ENCODE measurements at regions not wholly inside any gene's neighbourhood (a gene's known extent, or its start where the extent isn't known, plus 50 kb on each side); places are given as distances from the start of the nearest gene placed in this dataset.
"Not testable (repeated sequence)": the region's sequence is repeated elsewhere in the genome, so short reads cannot be mapped to it uniquely, and the experiment has no call there.

DNA sequence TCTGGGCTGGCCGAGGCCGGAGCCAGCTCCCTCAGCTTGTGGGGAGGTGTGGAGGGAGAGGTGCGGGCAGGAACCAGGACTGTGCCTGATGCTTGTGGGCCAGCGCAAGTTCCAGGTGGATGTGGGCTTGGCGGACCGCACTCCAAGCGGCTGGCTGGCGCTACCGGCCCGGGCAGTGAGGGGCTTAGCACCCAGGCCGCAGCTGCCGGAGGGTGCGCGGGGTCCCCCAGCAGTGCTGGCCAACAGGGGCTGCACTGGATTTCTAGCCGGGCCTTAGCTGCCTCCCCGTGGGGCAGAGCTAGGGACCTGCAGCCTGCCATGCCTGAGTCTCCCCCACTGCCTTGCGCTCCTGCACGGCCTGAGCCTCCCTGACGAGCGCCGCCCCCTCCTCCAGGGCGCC is 242.8 kb downstream of the CCSER2 start:
- DNase-seq (ENCODE audit: low spot score): no peak

DNA sequence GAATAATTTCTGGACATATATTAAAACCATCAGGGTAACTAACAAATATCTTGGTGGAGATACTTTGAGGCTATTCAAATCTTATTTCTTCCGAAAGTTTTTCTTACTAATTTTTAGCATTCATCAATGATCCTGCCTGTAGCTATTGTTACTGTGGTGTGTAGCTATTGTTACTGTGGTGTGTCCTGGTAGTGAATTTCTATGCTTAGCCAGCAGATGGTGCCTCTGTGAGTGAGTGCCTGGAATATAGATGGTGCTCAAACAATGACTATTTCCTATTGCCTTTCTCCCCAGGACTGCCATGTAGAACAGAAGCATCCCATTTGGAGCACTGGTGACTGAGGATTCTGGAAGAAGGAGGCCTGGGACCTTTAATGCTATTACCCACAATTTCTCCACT is 245.7 kb downstream of the CCSER2 start:
- DNase-seq (ENCODE audit: low spot score): no peak

DNA sequence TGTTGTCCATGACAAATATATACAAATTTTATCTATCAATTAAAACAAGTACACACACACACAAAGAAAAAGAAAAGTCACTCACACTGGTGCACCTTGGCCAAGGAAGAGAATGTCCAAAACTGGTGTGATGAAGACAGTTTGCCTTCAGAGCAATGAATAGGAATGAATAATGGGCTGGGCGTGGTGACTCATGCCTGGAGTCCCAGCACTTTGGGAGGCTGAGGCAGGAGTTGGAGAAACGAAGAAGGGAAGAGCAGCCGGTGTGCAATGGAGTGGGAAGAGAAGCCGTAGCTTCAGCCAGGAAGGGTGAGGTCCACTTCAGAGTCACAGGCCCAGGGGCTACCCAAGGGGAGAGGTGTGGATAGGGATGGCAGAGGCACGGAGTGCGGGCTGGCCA is 253.6 kb downstream of the CCSER2 start:
- no peak for DNase-seq (ENCODE audit: low spot score)

DNA sequence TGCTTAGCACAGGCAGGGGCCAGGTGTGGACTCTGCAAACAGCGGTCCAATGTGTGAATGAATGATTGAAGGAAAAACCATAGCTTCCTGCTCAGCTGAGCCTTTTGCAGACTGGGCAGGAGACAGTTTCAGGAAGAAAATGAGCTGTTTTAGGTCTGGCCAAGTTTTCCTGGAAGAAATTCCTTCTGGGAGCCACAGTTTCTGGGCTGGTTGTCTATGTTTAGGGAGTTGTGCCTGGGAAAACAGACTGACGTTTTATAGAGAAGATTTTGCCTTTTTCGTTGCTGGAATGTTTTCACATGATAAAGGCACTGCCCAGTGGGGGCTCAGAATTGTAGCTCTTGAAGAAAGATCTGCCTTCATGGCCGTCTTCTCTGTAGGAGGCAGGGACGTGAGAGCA is 255.1 kb downstream of the CCSER2 start:
- DNase-seq (ENCODE audit: low spot score): no peak

DNA sequence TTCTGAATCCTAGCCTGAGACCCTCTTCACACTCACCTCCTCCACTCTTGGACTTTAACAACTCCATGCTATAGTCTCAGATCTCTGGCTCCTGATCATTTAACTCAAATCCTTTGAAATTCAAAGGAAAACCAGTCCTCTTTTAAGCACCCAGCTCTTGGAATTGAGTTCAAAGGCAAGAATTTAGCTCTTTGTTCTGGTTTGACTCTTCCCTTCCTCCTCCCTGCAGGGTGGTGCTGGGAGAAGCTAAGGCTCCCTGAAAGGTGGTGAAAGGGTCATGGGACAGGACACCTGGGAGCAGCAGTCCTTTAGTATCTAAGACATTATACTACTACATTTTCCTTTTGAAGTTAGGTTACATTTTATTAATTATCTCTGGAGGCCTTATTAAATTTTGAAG is 259.4 kb downstream of the CCSER2 start:
- DNase-seq (ENCODE audit: low spot score): no peak

DNA sequence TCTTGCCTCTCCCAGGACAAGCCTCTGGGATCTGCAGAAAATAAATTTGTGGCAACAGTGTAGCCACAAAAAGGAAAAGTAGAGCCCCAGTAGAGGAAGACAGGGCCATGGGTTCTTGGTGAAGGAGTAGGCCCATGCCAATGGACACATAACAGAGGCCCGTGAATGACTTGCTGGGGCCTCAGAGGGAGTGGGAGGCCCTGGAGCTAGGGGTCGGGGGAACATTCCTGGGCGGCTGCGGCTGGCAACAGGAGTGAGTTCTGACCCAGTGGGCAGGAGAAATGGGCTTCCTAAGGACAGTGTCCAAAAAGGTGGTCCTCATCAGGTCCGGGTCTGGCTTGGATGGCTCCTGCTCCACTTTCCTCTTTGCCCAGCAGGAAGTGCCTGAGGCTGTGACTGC is 260.0 kb downstream of the CCSER2 start:
- DNase-seq (ENCODE audit: low spot score): no peak

DNA sequence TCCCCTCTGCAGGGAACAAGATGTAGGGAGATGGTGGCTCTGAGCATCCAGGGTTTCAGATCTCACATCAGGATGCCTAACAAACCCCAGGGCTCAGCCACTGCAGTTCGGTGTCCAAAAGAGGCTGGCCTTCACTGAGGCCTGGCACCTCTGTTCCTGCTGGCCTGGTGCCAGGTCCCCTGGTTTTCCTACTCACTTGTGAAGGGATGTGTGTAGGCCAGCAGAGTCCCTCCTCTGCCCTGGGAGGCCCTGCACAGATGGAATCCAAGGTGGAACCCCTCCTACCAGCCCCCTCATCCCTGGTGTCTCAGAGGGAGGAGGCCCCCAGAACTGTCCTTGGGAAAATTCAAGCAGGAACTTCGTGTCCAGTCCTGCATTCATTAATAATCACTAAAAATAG is 260.6 kb downstream of the CCSER2 start:
- no peak for DNase-seq (ENCODE audit: low spot score)

DNA sequence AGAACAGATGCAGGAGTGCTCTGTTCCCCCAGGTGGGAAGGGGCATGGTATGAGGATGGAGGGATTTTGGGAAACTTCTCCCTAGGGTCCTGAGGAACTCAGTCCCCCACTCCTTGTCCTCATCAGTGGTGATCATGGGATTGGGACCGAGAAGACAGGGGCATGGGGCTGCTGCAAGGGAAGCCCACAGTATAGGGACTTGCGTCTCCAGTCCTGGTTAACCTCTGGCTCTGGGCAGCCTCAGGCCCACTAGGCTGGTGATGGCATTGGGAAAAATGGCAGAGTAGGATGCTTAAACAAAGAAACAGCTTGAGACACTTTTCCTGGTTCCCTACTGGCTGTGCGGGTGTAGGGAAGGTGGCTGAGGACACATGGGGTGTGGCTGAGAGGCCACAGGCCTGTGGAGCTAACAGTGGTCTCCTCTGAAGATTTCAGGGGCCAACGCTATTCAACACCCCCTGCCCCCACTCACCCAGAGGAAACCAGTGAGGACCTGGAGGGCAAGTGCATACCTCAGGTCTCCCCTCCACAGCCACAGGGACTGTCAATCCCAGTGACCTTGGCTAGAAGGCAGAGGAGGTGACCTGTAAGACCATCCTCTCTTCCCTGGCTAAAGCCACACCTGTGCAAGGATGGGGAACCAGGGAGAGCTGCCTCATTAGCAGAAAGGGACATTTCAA is 261.3 kb downstream of the CCSER2 start:
- DNase-seq (ENCODE audit: low spot score): no peak

DNA sequence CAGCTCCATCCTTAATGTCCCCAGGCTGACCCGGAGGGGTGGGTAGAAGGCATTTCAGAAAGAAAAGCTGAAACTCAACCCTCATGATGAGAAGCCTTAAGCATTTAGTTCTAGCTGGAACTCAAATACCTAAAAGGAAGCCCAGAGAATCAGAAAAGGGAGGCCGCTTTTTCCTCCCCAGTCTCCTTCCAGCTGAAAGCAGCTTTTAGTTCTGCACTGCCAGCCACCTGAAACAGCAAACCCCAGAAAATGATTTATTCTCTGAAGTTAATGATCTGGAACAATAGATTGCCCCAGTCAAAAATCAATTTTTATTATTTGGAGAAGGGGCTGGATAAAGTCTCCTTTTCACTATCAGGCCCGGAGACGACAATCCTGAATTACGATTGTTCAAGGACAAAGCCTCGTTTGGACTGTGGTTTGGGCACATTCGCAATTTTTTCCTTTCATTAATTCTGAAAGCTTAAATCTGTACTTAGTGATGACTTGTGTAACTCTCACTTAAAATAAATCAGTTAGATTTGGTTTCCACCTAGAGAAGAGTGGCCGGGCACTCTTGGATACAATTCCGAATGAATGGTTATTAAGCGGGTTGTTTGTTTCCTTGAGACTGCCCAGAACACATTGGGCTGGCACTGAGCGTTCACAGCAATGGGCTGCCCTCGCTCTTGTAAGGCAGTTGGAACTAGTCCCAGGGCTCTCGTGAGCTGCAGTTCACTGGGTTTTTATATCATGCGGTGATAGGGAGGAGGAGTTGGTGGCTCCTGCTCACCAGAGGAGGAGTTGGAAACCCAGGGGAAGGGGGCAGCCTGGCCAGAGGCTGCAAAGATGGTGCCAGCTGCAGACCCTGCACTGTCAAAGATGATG is 262.2 kb downstream of the CCSER2 start:
- no peak for DNase-seq (ENCODE audit: low spot score)

DNA sequence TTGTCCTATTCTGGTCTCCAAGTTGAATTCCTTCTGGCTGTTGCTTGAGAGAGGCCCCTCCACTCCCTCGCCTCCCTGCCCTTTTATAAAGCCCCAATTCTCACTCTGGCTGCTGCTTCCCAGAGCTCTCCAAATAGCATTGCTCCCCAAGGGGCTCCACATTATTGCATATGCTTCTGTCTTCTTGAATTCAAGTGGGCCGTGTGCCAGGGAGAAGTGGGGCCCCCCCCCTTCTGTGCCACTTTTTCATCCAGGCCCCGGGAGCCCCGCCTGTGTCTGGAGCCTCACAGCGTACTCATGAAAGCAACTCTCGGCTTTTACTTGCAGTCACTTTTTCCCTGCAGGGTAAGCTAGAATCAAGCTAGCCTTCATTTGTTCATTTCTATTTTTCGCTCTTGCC is 265.1 kb downstream of the CCSER2 start:
- DNase-seq (ENCODE audit: low spot score): no peak

DNA sequence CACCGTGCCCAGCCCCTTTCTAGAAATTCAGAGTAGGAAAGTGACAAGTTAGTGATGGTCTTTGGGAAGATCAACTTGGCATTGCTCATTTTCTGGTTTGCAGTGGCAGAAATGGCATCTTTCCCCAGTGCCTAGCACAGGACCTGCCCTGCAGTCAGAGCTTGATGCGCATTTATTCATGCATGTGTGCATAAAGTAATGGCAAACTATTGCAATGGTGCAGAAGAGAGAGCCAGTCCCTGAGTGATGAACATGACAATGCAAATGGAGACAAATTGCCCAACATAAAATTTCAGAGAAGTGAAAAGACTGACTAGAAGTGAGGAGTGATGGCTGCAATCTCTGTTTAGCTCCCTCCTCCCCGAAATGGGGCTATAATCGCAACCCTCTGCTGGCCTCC is 268.2 kb downstream of the CCSER2 start:
- no peak for DNase-seq (ENCODE audit: low spot score)

DNA sequence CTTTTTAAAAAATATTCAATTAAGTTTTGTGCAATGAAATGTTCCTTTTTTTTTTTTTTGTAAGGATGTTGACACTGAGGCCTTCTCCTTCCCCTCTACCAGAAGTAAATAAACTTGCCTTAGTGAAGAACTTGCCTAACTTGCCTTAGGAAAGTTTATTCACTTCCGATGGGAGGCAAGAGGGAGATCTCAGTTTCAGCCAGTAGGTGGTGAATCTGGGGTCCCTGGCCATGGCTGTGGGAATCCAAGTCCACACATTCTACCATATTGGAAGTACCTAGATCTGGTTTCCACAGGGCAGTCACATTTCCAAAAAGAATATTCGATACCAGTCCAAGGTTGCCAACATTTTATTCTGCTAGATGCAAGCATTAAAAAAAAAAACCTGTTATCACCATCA is 270.9 kb downstream of the CCSER2 start:
- no peak for DNase-seq (ENCODE audit: low spot score)

DNA sequence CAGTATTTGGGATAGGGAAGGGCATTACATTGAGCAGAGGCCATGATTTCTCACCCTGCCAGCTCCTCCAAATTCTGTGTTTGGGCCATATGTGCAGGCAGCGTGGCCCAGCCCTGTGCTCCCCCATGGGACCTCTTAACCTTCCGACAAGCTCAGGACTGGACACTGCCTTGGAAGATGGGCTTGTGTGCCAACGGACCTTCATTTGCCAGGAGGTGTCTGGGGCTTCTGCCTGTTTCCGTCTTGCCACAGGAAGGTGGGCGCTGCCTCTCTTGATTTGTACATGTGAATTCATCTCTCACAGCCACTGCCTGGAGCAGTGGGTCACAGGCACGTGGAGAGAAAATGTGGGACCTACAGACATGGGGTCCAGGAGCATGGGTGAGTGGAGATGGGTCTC is 272.6 kb downstream of the CCSER2 start:
- no peak for DNase-seq (ENCODE audit: low spot score)

DNA sequence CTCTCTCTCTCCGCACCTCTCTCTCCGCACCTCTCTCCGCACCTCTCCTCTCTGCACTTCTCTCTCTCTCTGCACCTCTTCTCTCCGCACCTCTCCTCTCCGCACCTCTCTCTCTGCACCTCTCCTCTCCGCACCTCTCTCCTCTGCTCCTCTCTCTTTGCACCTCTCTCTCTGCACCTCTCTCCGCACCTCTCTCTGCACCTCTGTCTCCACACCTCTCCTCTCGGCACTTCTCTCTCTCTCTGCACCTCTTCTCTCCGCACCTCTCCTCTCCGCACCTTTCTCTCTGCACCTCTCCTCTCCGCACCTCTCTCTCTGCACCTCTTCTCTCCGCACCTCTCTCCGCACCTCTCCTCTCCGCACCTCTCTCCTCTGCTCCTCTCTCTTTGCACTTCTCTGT is 274.2 kb downstream of the CCSER2 start:
- DNase-seq (ENCODE audit: low spot score): not testable (repeated sequence)

DNA sequence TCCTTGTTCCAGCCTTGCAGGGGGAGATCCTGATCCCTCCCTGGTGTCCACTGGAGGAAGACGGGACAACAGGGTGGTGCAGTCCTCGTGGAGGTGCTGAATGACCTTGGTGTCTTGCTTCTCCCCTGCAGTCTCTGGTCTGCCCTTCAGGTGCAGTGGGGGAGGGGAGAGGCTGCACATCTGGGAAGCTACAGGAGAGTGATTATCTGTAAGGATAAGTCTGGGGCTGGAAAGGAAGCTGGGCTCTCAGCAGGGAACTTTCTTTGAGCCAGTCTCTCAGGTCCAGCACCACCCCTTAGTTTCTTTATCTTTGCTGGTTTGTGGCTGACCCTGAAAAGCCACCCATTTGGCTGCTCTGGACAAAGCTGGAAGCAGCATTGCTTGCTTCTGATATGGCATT is 275.6 kb downstream of the CCSER2 start:
- no peak for DNase-seq (ENCODE audit: low spot score)

DNA sequence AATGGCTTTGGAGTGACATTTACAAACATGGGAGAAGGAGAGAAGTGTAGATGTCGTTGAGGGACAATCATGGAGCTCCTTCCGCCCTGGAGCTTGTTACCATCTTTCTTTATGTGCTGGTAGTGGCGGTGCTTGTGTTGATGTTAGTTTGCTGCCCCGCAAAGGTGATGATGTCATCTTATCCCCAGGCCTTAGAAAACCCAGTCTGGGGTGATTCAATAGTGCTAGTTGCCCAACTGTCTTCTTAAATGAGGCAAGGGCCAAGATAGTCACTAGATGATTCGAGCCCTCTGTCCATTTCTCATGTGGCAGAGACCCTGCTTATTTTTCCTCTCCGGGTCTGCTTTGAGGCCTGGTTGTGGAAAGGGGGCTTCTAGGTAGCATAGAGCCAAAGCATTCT is 277.4 kb downstream of the CCSER2 start:
- DNase-seq (ENCODE audit: low spot score): no peak

DNA sequence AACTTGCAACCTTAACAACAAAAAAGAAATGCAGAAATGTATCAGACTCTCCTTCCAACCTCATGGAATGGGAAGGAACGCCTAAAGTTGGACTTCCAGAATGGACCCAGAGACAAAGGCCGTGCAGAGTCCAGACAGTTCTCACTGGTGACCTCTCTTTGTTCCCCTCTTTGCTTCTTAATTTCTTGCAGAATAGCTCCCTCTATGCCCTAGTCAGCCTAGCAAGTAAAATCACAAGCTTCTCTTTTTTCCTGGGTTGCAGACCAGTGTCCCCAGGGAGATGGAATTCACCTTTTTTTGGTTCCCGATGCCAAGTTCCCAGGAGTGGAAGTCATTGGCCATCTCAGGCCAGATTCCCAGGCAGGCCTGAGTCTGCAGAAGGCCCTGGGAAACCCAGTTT is 278.0 kb downstream of the CCSER2 start:
- DNase-seq (ENCODE audit: low spot score): no peak

DNA sequence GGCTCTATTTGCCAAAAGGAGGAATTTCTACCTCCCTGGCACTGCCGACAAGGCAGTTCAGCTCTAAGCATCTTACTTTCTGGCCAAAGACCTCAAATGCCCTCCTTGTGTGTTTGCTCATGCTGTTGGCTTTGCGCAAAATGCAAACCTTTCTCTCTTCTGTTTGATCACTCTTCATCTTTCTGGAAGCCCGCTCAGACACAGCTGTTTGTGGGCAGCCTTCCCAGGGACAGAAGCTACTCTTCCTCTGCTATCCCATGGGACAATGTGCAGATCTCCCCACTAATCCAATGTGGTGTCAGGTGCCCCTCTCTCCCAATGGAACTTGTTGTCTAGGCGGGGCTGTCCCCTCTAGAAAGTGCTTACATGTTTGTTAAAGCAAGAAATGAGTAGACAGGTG is 278.7 kb downstream of the CCSER2 start:
- no peak for DNase-seq (ENCODE audit: low spot score)

DNA sequence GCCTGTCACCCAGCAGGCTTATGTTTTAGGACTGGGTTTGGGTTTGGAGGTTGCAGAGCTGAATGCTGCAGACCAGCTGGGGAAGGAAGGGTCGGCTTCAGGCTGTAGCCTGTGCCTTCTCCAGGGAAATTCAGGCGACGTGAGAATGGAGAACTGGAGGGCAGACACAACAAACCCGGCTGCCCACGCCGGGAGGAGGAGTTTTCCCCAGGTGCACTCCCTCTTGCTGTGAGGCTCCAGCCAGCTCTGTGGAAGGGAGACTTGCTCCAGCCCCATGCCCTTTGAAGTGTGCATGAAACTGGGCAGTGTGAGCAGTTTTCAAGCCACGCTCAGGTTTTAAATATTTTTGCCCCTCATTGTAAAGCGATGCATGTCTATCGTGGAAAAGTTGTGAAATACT is 279.1 kb downstream of the CCSER2 start:
- no peak for DNase-seq (ENCODE audit: low spot score)

DNA sequence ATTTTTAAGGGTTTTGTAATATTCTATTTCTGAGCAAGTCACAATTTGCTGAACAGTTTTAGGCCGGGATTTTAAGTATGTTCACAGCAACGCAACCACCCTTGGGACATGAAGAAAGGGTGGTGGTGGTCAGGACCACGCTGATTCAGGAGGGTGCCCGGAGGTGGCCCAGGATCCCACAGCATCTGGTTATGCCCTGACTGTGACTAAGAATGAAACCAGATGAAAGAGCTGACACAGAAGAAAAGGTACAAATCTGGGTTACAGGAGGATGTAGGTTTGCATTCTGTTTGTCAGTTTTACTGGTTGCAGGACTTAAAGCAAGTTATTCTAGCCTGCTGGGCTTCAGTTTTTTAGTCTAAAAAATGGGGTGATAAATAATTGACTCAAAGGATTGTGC is 279.7 kb downstream of the CCSER2 start:
- DNase-seq (ENCODE audit: low spot score): no peak

DNA sequence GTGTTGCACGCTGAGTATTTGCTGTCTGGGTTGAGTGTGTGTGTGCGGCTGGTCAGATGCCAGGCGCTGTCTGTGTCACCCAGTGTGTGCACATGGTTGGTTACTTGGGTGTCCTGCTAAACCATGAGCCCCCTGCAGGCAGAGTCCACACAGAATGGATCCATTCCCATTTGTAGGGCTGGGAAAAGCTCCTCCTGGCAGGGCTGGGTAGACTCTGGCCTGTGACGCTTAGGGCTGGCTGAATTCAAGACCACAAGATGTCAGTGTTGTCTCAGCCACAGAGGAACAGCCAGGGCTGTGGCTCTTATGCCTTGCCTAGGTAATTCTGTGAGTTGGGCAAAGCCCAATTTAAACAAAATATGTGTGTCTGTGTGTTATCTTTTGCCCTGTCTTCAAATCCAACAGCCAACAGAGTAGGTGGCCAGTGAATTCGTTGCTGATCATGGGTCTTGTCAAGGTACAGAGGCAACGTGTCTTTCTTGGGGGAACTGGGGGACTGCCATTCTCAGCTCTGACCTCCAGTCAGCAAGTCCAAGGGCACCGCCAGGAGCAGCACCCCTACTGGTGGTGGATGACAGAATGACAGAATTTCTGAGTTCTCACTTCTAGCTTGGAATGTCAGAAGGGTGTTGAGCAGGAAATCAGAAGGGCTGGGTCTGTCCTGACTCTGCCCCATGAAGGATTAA is 285.1 kb downstream of the CCSER2 start:
- DNase-seq (ENCODE audit: low spot score): peak; percentile 74

DNA sequence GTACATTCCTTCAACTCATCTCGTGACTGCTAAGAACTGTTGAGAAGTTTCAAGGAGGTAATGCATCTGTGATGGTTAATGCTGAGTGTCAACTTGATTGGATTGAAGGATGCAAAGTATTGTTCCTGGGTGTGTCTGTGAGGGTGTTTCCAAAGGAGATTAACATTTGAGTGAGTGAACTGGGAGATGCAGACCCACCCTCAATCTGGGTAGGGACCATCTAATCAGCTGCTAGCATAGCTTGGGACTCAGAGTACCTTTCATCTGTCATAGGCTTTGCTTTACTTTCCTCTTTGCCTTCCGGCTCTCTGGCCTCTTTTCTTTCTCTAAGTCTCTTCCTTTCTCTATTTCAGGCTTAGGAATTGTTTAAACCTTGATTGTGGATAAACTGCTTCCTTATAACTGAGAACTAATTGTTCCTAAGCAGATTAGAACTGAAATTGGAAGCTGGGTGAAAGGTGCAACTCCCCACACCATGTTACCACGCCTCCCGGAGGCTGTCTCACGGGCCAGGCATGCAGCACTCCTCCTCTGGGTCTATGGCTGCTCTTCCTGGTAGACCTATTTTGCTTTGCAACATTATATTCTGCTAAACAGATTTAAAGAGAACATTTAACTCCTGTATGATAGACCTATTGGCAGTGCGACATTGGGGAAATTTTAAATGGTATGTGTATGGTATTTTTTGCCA is 298.2 kb downstream of the CCSER2 start:
- no peak for DNase-seq (ENCODE audit: low spot score)
